OCI-LY3 (cell line): ENCODE measurements at regions not wholly inside any gene's neighbourhood (a gene's known extent, or its start where the extent isn't known, plus 50 kb on each side); places are given as distances from the start of the nearest gene placed in this dataset.

ENCODE experiments used
- CTCF ChIP-seq: fragments of 200-600, 300-600 bp; sonication (generic); IDR thresholded peaks from 2 replicates; pipeline ENCODE4 v1.5.1; 2014; ENCODE audit warnings: antibody characterized with exemption, low read length, low read depth
- EZH2phosphoT487 ChIP-seq: fragments of 200-600 bp; shearing (Covaris generic); IDR thresholded peaks from 2 replicates; pipeline ENCODE4 v1.6.1; 2018; ENCODE audit warnings: antibody characterized with exemption, mixed run types, low read depth

DNA sequence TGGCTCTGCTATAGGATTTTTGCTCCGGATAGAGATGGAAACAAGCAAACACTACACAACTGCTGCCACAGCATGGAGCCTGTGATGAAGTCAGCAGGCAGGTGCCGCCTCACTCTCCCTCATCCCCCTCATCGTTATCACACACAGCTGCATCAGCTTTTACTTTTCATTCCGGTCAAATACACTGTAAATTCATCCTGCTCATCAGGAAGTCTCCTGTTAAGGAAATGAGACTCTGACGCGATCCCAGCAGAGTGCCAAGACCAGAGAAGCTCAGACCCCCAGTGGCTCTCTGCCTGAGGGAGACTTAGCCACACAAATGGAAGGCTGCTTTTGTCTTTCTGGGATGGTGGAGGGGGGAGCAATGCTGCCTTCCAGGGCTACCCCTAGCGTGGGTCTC lies 270.2 kb downstream of the ELAVL2 start:
- TF ChIP-seq CTCF (no peak), EZH2phosphoT487 (no peak)
